Occipital lobe (tissue), 1 donor: ENCODE measurements at regions not wholly inside any gene's neighbourhood (a gene's known extent, or its start where the extent isn't known, plus 50 kb on each side); places are given as distances from the start of the nearest gene placed in this dataset.

Source experiments
- DNase-seq: peaks from one replicate; lab custom pipeline; 2025; lab: John Stamatoyannopoulos, UW

DNA sequence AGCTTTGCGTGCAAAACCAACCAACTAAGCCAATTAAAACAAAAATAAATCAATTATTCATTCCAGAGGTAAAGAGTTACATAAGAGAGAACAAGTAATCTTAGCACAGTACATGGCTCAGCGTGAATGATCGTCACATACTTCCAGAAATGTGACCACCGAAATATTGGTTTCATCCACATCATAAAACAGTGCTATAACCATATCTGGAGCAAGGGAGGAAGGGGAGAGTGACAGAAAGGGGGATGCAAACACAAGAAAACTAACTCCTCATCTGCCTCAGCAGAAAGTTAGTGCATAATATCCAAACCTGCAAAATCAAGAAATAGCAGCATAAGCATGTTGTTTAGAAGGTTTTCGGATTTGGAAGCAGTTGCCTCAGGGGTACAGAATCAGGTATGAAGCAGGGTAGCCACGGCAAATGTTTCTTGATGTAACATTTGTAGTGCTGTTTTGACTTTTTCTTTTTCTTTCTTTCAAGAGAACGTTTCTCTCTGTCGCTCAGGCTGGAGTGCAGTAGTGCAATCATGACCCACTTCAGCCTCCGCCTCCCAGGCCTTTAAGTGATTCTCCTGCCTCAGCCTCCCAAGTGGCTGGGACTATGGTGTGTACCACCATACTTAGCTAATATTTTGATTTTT lies 93.9 kb upstream of the EGLN3 start:
- no peak for DNase-seq

DNA sequence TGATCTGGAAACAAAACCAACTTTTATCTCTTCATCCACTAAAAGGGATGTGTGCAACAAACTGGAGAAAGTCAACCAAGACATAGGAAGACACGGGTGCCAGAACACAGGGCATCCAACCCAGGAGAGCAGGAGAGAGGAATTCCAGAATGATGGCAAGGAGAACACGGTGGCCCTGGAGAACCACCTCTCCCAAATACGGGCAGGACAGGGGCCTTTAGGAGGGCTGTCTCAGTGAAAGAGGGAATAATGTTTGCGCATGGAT lies 93.4 kb upstream of the EGLN3 start:
- no peak for DNase-seq

DNA sequence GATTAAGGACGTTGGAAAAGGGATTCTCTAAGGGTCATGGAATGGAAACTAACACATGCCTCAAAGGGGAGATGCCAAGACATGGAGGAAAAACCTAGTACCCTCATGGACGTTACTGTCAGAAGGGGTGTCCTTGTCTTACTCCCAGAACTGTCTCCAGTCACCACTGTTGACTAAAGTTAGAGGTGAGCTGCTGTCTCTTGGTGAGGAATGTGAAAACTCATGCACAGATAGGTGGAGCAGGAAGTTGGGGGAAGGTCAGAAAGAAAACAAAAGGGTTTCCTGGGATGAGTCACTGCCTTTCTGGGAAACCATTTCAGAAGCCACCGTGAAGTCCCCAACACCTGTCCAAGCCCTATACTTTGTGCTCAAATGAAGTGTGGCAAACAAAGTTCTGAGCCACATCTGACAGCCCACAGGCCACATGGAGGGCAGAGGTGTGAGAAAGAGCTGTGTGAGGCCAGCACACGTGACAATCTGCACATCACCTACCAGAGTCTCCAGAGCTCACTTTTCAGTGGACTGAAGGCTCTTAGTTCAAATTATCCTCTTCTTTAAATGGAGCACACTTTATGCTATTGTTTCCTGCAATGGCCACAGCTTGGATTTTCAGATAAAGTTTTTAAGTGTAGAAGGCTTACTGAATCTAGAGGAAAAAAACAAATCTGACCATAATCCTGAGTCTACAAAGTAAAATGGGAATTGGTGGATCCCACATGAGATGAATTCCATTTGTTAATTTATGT lies 92.9 kb upstream of the EGLN3 start:
- no peak for DNase-seq

DNA sequence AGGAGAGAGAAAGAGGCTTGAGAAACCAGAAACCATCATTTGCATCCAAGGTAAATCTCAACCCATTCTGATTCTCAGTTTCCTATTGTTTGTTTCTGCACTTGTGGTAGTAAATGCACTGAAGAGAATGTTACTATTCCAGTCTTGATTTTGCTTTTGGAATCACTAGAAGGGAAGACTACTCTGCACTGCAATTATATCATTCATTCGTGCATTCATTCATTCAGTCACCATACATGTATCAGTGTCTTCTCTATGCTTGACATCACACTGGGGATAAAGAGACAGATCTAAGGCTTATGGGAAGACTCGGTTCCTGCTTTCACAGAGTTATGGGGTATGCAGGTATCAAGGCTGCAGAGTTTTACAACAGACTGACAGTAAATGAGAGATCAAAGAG lies 90.3 kb upstream of the EGLN3 start:
- no peak for DNase-seq

DNA sequence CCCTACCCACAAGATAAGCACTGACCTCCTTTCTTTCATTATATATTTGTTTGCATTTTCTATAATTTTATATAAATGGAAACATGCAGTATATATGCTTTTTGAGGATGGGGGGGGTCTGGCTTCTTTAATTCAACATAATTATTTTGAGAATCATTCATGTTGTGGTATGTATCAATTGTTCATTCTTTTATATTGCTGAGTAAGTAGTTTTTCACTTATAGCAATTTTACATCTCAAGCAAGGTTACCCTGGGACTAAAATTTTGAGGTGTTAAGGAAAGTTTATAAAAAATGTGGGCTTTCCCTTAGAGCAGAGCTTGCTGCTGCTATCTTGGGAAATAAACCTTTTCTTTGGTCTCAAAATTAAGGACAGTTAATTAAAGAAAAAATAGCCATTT lies 89.9 kb upstream of the EGLN3 start:
- no peak for DNase-seq

DNA sequence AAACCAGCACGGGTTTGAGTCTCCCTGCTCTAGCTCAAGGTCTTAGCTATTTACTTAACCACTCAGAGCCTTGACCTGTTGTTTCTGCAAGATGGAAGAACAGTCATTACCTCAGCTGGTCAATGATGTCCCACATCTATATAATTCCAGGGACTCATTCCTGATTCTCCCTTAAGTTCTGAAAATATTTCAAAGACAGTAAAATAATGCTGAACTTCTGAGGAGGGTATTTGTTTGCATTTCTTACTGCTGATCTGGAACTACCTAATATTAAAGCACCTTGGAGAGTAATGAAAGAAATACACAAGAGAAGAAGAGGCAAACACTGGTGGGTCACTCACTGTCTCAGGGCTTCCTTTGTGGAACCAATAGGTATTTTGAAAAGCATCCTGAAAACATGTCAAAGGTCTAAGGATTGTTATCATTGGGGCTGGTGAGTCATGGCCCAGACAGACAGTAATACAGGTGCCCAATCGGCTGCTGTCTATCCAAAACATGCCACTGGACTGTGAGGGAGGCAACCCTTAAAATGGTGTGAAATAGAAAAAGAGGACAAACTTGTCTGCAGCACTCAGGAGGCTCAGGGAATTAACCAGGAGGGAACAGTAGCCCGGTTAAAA lies 88.7 kb upstream of the EGLN3 start:
- no peak for DNase-seq

DNA sequence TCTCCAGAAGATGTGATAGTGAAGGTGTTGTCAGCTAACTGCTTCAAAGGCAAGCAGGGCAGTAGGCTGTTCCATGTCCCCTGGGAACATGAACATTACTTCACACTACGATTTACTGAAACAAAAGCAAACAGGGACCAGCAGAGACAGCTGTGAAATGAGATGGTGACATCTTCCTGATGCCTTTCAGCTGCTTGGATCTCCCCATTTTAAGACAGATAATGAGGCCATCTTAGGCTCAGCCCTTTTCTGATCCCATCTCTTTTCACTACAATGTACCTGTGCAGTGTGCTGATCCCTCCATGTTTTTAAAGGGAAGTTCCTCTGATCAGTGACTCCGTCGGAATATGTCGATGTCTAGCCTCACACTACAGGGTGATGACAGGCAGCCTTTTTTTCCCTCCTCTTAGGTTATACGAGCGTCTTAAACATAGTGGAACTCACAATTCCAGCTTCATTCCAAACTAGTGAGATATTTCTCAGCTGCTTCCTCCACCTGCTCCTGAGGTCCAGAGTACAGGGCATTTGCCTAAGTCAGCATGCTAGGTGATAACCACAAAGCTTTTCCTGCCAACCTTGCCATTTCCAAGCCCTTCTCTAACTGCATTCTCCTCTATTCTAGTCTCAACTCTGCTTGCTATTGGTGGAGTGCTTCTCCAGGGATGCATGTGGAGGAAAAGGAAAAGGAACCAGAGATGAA lies 87.6 kb upstream of the EGLN3 start:
- no peak for DNase-seq

DNA sequence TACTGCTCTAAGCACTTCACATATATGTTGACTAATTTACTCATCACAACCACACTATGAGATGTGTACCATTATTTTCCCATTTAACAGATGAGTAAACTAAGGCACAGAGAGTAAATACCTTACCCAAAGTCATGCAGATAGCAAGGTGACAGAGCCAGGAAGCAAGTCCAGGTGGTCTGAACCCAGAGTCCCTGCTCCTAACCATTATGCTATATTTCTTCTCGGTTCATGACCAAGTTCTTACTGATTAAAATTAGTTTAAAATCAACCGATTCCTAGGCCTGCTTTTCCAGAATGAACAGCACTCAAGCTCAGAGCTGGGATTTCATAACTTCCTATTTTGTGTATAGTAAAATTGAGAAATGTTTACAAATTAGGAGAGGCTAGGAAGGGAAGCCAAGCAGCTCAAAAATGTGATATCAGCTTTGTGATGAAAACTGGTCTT lies 85.5 kb upstream of the EGLN3 start:
- no peak for DNase-seq

DNA sequence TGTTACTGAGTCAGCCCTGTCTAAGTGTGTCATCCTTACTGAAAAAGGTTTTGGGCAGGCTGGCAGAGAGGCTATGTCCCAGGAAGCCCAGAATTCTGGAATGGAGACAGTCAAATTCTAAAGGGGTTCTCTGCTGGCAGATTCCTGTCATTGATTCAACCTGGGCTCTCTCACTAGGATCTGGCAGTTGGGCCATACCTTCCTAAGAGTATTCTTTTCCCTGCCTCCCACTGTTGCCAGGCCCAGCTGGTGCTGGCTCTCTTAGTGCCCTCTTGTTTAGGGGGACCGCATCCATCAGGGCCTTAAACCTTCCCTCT lies 85.0 kb upstream of the EGLN3 start:
- DNase-seq: no peak

DNA sequence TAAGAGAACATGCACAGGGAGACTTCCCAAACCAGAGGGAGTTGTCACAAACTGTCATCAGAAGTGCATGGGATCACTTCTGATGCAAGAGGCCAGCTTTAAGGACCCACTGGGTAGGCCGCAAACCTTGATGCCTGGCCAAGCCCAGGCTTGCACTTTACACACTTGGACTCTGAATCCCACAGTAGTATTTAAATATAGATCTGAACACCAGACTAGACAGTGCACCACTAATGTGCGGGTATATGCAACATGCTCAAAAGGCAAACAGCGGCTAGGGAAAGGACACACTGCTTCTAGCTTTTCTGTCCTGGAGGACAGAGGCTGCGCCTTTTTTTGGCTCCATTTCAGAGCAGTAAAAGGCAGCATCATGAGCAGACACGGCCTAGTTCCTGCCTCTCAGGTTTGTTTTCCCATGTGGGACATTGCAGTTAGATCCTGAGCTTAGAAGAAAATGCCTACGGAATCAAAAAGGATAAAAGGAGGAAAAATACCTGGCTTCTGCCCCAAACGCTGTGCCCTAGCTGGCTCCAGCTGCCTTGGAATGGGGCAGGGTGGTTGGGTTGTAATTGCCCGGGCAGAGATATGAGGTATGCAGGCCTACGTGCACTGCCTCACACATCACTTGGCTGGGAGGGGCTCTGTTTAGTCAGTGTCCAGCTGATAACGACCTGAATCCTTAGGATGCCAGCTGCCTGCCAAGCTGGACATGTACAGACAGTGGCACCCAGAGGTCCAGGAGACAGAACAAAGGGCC lies 84.5 kb upstream of the EGLN3 start:
- no peak for DNase-seq

DNA sequence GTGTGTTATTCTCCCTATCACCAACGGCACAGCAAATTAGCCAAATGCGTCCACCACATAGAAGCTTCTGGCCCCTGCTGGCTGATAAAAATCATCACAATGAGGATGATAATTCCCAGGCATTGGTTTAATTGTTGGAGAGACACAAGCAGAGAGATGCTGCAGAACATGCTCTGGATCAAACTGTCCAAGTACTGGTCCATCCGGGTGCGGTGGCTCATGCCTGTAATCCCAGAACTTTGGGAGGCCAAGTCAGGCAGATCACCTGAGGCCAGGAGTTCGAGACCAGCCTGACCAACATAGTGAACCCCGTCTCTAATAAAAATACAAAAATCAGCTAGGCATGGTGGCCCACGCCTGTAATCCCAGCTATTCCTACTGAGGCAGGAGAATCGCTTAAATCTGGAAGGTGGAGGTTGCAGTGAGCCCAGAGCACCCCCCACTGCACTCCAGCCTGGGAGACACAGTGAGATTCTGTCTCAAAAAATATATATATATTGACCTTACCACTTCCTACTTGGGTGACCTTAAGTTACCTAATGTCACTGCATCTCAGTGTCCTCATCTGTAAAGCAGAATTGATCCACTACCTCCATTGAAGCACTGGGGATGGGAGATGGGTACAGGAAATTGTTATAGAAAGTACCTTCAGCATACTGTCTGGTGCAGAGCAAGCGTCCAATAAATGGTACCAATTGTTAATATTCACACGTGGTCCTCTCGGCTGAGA lies 83.7 kb upstream of the EGLN3 start:
- DNase-seq: no peak

DNA sequence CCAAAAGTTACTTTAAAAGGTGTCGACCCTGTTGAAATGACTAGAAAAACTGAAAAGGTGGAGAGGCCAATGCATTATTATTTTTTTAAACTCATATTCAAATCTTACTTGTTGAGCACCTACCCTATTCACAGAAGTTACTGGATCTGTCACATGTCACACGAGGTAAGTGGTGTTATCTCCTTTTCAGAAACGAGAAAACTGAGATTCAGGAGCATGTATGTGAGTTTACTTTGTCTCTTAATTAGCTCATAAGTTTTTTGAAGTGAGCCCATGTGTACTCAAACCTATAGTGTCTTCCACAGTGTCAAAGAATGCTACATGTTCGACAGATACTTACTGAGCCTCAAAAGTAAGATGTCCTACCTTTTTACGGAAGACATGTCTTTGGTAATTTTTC lies 81.8 kb upstream of the EGLN3 start:
- no peak for DNase-seq

DNA sequence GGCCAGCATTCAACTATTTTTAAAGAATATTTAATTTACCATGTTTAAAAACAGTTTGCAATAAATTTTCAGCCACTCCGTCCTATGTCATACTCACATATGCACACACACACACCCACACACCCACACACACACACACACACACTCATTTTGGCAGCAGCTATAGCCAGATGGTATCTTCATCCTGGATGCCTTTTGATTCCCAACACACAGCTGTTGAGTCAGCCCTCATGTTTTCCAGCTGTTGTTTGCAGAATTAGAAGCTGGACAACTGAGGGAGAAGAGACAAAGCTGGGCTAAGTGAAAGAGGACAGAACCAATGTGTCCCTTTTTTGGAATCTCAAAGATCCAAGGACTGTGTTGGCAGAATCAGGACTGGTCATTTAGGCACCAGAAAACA lies 80.0 kb upstream of the EGLN3 start:
- peak; percentile 52 for DNase-seq

DNA sequence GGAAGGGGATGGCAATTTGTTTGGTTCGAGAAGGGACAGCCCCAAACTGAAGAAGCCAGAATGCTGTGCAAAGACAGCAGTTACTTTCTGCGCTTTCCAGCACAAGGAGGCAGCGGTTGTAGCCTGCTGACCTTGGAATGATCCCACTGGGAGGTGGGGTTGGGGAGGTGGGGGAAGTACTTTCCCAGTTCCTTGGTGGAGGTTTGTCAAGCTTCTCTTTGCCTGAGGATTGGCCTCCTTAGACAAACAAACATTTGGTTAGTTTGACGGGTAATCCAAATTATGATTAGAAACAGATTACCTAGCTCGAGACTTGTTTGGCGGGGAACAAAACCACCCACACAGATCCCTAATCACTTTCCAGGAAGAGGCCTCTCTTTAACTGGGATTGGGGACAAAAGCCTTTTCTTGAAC lies 79.1 kb upstream of the EGLN3 start:
- DNase-seq: no peak

DNA sequence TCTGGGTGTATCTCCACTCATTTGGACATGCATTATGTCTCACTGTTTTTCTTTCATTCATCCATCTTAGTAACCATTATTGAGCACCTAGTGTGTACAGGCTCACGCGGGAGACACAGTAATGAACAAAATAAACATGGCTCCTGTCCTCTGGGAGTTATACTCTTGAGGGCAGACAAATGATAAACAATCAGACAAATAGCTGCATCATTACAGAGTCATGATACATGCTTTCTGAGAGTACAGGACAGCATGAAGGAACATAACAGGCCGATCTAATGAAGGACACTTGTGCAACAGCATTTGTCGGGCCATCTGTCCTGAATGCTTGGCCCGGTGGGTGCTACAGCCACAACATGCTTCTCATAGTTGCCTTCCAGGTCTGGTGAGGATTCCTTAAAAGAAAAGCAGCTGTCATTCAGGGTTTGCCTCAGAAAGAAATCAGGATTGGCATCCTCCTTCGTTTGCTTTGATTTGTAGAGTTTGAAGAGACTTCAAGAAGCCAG lies 77.2 kb upstream of the EGLN3 start:
- no peak for DNase-seq

DNA sequence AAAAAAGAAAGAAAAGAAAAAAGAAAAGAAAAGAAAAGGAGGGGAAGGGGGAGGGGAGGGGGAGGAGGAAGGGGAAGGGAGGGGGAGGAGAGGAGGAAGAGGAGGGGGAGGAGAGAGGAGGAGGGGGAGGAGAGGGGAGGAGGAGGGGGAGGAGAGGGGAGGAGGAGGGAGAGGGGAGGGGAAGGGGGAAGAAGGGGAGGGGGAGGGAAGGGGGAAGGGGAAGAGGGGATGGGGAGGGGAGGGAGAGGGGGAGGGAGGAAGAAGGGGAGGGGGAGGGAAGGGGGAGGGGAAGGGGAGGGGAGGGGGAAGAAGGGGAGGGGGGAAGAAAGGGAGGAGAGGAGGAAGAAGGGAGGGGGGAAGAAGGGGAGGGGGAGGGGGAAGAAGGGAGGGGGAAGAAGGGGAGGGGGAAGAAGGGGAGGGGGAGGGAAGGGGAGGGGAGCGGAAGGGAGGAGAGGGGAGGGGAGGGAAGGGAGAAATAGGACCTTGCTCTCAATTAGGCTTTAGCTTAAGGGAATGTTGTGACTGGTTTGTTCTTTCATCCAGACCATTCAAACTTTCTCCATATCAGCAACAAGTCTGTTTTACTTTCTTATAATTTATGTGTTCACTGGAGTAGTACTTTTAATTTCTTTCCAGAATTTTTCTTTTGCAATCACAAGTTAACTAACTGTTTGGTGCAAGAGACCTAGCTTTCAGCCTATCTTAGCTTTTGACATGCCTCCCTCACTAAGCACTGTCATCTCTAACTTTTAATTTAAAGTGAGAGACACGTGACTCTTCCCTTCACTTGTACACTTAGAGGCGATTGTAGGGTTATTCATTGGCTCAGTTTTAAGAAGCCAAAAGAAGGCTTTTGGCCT lies 76.5 kb upstream of the EGLN3 start:
- no peak for DNase-seq

DNA sequence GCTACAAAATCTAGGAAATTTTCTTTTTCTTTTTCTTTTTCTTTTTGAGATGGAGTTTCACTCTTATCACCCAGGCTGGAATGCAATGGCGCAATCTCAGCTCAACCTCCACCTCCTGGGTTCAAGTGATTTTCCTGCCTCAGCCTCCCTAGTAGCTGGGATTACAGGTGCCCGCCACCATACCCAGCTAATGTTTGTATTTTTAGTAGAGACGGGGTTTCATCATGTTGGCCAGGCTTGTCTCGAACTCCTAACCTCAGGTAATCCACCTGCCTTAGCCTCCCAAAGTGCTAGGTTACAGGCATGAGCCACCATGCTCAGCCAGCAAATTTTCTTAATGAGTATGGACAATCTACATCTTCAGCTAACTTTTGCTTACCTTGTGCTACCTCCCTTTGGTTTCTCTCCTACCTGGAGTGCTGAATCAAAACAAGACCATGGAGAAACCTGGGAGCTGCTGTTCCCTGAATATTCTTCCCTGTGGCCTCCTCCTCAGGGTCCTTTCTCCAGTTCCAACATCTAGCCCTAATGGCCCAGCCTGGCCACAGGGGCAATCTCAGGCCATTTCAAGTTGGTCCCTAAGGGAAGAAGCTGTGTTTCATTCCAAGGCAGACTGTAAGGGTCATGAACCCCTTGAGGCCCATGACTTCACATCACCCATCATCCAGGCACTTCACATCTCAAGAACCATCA lies 74.6 kb upstream of the EGLN3 start:
- no peak for DNase-seq

DNA sequence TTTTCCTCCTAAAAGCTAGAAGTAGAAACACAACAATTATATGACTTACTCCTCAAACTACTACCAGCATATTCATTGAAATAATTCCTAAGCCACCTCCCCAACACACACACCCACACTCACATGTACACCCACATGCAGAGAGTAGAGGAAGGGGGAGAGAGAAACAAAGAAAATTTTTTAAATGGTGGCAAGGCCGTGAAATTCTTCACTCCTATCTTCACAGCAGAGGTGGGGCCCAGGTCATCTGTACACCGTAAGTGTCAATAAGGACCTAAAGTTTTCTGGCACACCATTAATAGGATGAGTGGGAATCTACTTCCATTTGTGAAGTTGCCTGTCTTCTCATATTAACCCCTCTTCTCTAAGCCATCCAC lies 73.9 kb upstream of the EGLN3 start:
- no peak for DNase-seq
